ENCODE measurements at regions not wholly inside any gene's neighbourhood (a gene's known extent, or its start where the extent isn't known, plus 50 kb on each side); places are given as distances from the start of the nearest gene placed in this dataset.

- intact Hi-C loops (cut with DNase I; ENCODE audit: low total_unique reads) = no loop called here
- peaks cover 0 to 9% (median 4%) of the 10 kb centered on the region in 4 donors for H3K4me1 ChIP-seq
- H3K27me3 ChIP-seq = peaks cover 0 to 13% of the 10 kb centered on the region in 2 donors
- no peak for TF ChIP-seq CTCF (IDR thresholded peaks at IDR 0.05)
- no peak overlapping the region for H3K27ac ChIP-seq
- no peaks in the 10 kb centered on the region for H3K36me3 ChIP-seq
- no peak for DNase-seq
- H3K4me3 ChIP-seq = no peak overlapping the region
- H3K9me3 ChIP-seq = no peaks in the 10 kb centered on the region
Measured at GRCh38 chr4:53913771-53914170, 150.6 kb downstream of the CHIC2 start.

- intact Hi-C loops (cut with DNase I; ENCODE audit: low total_unique reads) = no loop called here
- Histone ChIP-seq H3K4me3 (no peak overlapping the region), H3K27ac (no peak overlapping the region), H3K27me3 (peaks cover 0 to 13% of the 10 kb centered on the region in 2 donors), H3K36me3 (no peaks in the 10 kb centered on the region), H3K9me3 (no peaks in the 10 kb centered on the region), H3K4me1 (peaks cover 0 to 17% (median 7%) of the 10 kb centered on the region in 4 donors)
- no peak for TF ChIP-seq CTCF (IDR thresholded peaks at IDR 0.05)
- DNase-seq = no peak
Measured at GRCh38 chr4:53912766-53913497, 151.5 kb downstream of the CHIC2 start.

GRCh38 chr4:53908661-53909078 is 155.7 kb downstream of the CHIC2 start:
- H3K36me3 ChIP-seq = no peaks in the 10 kb centered on the region
- intact Hi-C loops (cut with DNase I; ENCODE audit: low total_unique reads) = no loop called here
- no peaks in the 10 kb centered on the region for H3K9me3 ChIP-seq
- peaks cover 0 to 16% of the 10 kb centered on the region in 2 donors for H3K27me3 ChIP-seq
- H3K4me3 ChIP-seq = peak overlapping the region; percentile 17 to 20
- peak; percentile 46 to 55 for TF ChIP-seq CTCF (IDR thresholded peaks at IDR 0.05)
- peak overlapping the region; percentile 48 to 52 for H3K27ac ChIP-seq
- peaks cover 0 to 44% (median 14%) of the 10 kb centered on the region in 4 donors for H3K4me1 ChIP-seq
- DNase-seq = peak in 1 of 2 donors; percentile 40

GRCh38 chr4:53907772-53908171 is 156.6 kb downstream of the CHIC2 start:
- DNase-seq = no peak
- no peak for TF ChIP-seq CTCF (IDR thresholded peaks at IDR 0.05)
- intact Hi-C loops (cut with DNase I; ENCODE audit: low total_unique reads) = no loop called here
- no peak overlapping the region for H3K4me3 ChIP-seq
- H3K4me1 ChIP-seq = peaks cover 0 to 44% (median 14%) of the 10 kb centered on the region in 4 donors
- no peaks in the 10 kb centered on the region for H3K36me3 ChIP-seq
- no peaks in the 10 kb centered on the region for H3K9me3 ChIP-seq
- H3K27ac ChIP-seq = peak overlapping the region in 1 of 2 donors; percentile 48
- H3K27me3 ChIP-seq = peaks cover 0 to 14% of the 10 kb centered on the region in 2 donors

- Histone ChIP-seq H3K4me1 (peaks cover 0 to 44% (median 14%) of the 10 kb centered on the region in 4 donors), H3K9me3 (no peaks in the 10 kb centered on the region), H3K27me3 (peaks cover 0 to 20% of the 10 kb centered on the region in 2 donors), H3K4me3 (peak overlapping the region in 1 of 2 donors; percentile 42), H3K36me3 (no peaks in the 10 kb centered on the region), H3K27ac (peak overlapping the region; percentile 17 to 62)
- DNase-seq = no peak
- intact Hi-C loops (cut with DNase I; ENCODE audit: low total_unique reads) = no loop called here
- no peak for TF ChIP-seq CTCF (IDR thresholded peaks at IDR 0.05)
Measured at GRCh38 chr4:53906606-53907190, 157.7 kb downstream of the CHIC2 start.
